ENCODE measurements at regions not wholly inside any gene's neighbourhood (a gene's known extent, or its start where the extent isn't known, plus 50 kb on each side); places are given as distances from the start of the nearest gene placed in this dataset.

DNA sequence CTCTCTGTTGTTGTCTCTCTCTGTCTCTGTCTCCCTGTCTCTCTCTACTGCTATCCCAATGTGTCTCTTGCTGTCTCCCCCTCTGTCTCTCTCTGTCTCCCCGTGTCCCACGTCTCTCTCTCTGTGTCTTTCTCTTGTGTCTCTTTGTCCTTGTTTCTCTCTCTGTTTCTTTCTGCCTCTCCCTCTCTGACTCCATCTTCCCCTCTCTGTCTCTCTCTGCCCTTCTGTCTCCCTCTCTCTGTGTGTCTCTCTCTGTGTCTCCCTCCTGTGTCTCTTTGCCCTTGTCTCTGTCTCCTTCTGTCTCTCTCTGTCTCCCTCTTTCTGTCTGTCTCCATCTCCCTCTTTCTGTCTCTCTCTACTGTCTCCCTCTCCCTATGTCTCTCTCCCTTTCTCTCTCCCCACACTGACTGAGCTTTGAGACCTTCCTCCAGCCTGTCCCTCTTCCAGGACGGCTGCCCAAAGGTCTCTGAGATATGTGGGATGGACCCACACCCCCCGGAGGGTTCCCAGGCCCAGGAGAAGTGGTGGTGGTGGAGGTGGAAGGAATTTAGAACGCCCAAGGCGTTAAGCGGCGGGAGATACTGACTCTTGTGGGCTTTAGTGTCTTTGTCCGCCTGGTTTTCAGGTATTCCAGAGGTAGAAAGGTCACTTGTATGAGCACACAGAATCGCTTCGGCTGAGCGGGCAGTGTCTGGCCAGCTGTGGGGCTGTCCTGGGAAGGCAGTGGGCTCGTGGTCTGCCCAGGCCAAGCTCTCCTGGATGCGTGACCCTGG lies 65.5 kb upstream of the CCND1 start:
- intact Hi-C loops (cut with DNase I; ENCODE audit: low total_unique reads): no loop called here
- H3K36me3 ChIP-seq: no peaks in the 10 kb centered on the region
- H3K4me1 ChIP-seq: no peaks in the 10 kb centered on the region

DNA sequence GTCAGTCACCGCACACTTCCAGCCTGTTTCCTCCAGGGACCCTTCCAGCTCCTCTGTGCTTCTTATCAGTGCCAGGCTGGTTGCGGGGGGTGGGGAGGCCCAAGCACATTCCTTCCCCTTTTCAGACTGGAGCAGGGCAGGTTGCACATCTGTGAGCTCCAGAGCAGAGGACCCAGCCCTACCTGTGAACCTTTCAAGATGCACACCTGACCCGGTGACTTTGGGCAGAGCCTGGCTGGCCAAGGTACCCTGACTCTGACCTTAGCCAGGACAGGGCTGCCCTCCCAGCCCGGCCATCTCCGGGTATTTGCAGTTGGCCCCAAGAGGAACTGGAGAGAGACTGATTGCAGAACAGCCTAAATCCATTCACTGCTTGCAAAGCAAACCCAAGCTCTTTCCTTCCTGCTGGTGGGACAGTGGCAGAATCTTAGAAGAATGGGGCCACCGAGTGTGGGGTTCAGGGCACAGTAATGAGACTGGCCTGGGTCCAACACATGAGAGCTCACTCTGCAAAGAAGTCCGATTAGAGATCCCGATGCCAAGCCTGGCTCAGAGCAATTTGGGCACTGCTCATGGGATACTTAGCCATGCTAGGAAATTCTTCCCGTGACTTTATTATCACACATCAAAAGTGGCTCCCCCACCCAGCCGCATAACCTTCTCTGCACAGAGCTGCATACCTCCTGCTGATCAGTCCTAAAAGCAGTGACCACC lies 64.7 kb upstream of the CCND1 start:
- intact Hi-C loops (cut with DNase I; ENCODE audit: low total_unique reads): no loop called here
- Histone ChIP-seq H3K4me1 (no peaks in the 10 kb centered on the region), H3K9me3 (no peaks in the 10 kb centered on the region), H3K27me3 (no peaks in the 10 kb centered on the region), H3K27ac (no peak overlapping the region), H3K4me3 (no peak overlapping the region), H3K36me3 (no peaks in the 10 kb centered on the region)
- no peak for DNase-seq
- no peak for TF ChIP-seq POLR2A (IDR thresholded peaks at IDR 0.05)
- TF ChIP-seq, protein P1, sequence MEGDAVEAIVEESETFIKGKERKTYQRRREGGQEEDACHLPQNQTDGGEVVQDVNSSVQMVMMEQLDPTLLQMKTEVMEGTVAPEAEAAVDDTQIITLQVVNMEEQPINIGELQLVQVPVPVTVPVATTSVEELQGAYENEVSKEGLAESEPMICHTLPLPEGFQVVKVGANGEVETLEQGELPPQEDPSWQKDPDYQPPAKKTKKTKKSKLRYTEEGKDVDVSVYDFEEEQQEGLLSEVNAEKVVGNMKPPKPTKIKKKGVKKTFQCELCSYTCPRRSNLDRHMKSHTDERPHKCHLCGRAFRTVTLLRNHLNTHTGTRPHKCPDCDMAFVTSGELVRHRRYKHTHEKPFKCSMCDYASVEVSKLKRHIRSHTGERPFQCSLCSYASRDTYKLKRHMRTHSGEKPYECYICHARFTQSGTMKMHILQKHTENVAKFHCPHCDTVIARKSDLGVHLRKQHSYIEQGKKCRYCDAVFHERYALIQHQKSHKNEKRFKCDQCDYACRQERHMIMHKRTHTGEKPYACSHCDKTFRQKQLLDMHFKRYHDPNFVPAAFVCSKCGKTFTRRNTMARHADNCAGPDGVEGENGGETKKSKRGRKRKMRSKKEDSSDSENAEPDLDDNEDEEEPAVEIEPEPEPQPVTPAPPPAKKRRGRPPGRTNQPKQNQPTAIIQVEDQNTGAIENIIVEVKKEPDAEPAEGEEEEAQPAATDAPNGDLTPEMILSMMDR (IDR thresholded peaks at IDR 0.05): no peak

More for the DNA sequence above, 65.5 kb upstream of the CCND1 start:
- H3K27me3 ChIP-seq: no peaks in the 10 kb centered on the region
- no peak overlapping the region for H3K4me3 ChIP-seq
- H3K9me3 ChIP-seq: no peaks in the 10 kb centered on the region
- no peak for DNase-seq
- no peak overlapping the region for H3K27ac ChIP-seq
- TF ChIP-seq, protein P1 (IDR thresholded peaks at IDR 0.05): no peak
- TF ChIP-seq POLR2A (IDR thresholded peaks at IDR 0.05): no peak

DNA sequence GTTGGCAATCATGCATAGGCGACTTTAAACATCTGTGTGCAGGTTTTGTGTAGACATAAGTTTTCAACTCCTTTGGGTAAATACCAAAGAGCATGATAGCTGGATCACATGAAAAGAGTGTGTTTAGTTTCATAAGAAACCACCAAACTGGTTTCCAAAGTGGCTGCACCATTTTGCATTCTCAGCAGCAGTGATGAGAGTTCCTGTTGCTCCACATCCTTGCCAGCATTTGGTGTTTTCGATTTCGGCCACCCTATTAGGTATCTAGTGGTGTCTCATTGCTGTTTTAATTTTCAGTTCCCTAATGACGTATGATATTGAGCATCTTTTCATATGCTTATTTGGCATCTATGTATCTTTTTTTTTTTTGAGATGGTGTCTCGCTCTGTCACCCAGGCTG lies 62.8 kb upstream of the CCND1 start:
- no peak overlapping the region for H3K4me3 ChIP-seq
- H3K4me1 ChIP-seq: no peaks in the 10 kb centered on the region
- no peaks in the 10 kb centered on the region for H3K9me3 ChIP-seq
- H3K36me3 ChIP-seq: no peaks in the 10 kb centered on the region
- intact Hi-C loops (cut with DNase I; ENCODE audit: low total_unique reads): no loop called here
- H3K27ac ChIP-seq: no peak overlapping the region
- no peak for DNase-seq
- no peaks in the 10 kb centered on the region for H3K27me3 ChIP-seq
- TF ChIP-seq, protein P1 (IDR thresholded peaks at IDR 0.05): no peak
- TF ChIP-seq POLR2A (IDR thresholded peaks at IDR 0.05): no peak

DNA sequence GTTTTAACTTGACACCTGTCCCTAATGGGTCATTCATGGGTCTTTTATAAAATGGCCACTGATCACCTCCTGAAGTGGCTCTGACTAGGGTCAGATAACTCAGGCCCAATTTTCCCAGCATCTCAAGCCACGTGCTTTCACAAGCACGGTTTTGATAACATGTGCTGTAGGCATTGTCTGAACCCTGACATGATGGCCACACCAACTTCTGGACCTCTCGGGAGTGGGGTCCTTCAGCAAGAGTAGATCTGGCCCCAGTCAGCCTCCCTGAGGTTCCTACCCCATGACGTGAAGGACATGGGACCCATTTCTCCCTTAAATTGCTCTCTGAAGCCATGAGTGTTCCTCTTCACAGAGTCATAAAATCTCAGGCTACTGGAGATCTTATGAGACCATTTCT lies 60.4 kb upstream of the CCND1 start:
- H3K9me3 ChIP-seq: no peaks in the 10 kb centered on the region
- no peak for DNase-seq
- H3K27ac ChIP-seq: no peak overlapping the region
- no peaks in the 10 kb centered on the region for H3K36me3 ChIP-seq
- no peak overlapping the region for H3K4me3 ChIP-seq
- TF ChIP-seq, protein P1 (IDR thresholded peaks at IDR 0.05): no peak
- TF ChIP-seq POLR2A (IDR thresholded peaks at IDR 0.05): no peak
- H3K4me1 ChIP-seq: no peaks in the 10 kb centered on the region
- no peaks in the 10 kb centered on the region for H3K27me3 ChIP-seq
- intact Hi-C loops (cut with DNase I; ENCODE audit: low total_unique reads): no loop called here

DNA sequence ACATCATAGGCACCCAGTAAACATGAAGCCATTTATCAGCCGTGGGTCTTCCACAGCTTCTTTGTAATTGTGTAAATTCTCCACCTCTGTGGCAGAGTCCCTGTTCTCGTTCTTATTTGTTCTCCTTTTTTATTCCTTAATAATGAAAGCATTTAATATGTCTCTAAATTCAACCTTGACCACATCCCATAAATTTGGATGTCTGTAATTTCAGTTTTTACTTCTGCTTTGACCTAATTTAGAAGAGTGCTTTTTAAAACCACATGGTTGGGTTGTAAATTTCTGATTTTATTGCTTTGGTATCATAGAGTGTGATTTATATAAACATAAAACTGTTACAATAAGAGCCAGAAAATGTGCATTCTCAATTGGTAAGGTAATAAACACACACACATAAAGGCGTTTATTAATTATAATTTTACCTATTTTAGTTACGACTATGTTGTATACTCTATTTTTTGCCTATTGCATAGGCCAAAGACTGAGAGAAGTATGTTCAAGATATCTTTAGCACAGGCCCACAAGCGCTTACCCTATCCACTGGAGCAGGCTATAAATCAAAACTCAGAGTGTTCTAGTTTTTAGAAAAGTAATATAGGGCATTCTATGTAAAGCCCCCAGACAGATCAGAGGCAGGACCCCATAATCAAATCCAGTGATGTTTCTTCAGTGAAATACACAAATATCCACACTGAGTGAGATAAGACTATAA lies 58.0 kb upstream of the CCND1 start:
- DNase-seq: no peak
- no peaks in the 10 kb centered on the region for H3K9me3 ChIP-seq
- peak overlapping the region; percentile 31 to 75 for H3K27ac ChIP-seq
- no peaks in the 10 kb centered on the region for H3K4me1 ChIP-seq
- no peaks in the 10 kb centered on the region for H3K27me3 ChIP-seq
- H3K36me3 ChIP-seq: no peaks in the 10 kb centered on the region
- TF ChIP-seq POLR2A (IDR thresholded peaks at IDR 0.05): no peak
- TF ChIP-seq, protein P1 (IDR thresholded peaks at IDR 0.05): no peak
- no peak overlapping the region for H3K4me3 ChIP-seq
- intact Hi-C loops (cut with DNase I; ENCODE audit: low total_unique reads): no loop called here
